ENCODE measurements at regions not wholly inside any gene's neighbourhood (a gene's known extent, or its start where the extent isn't known, plus 50 kb on each side); places are given as distances from the start of the nearest gene placed in this dataset.
"Not testable (repeated sequence)": the region's sequence is repeated elsewhere in the genome, so short reads cannot be mapped to it uniquely, and the experiment has no call there.

DNA sequence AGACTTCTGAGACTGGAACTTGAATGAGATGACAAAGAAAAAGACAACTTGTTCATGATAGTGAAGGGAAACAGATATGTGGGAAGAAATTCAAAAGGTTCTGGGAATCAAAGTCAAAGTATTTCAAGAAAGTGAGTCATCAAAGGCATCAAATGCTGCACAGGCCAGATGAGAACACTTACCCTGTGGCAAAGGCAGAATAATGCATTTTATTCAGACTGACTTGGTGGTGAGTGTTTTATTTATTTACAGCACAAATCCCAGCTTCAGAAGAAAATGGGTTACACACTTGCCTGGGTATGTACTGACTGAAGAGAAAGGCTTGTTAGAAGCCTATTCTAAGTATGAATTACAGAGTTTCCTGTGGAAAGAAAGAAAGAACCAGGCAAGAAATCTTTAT lies 78.2 kb upstream of the ALG10B start:
- TF ChIP-seq, protein P1, sequence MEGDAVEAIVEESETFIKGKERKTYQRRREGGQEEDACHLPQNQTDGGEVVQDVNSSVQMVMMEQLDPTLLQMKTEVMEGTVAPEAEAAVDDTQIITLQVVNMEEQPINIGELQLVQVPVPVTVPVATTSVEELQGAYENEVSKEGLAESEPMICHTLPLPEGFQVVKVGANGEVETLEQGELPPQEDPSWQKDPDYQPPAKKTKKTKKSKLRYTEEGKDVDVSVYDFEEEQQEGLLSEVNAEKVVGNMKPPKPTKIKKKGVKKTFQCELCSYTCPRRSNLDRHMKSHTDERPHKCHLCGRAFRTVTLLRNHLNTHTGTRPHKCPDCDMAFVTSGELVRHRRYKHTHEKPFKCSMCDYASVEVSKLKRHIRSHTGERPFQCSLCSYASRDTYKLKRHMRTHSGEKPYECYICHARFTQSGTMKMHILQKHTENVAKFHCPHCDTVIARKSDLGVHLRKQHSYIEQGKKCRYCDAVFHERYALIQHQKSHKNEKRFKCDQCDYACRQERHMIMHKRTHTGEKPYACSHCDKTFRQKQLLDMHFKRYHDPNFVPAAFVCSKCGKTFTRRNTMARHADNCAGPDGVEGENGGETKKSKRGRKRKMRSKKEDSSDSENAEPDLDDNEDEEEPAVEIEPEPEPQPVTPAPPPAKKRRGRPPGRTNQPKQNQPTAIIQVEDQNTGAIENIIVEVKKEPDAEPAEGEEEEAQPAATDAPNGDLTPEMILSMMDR (IDR thresholded peaks at IDR 0.05; ENCODE audit: extremely low read depth in 1 of 2, insufficient read depth in 1 of 2, low read depth in 1 of 2, low read length in 2 of 2): not testable (repeated sequence)
- not testable (repeated sequence) for TF ChIP-seq JUN (IDR thresholded peaks at IDR 0.05; ENCODE audit: borderline replicate concordance, insufficient read depth, insufficient read length, low read depth); POLR2AphosphoS5 (IDR thresholded peaks at IDR 0.05; ENCODE audit: insufficient read depth, low read depth, low read length); POLR2A (IDR thresholded peaks at IDR 0.05; ENCODE audit: low read depth, low read length); EZH2 (IDR thresholded peaks at IDR 0.05; ENCODE audit: borderline replicate concordance, low read depth, low read length, severe bottlenecking)
- TF ChIP-seq, protein P2, sequence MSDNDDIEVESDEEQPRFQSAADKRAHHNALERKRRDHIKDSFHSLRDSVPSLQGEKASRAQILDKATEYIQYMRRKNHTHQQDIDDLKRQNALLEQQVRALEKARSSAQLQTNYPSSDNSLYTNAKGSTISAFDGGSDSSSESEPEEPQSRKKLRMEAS (IDR thresholded peaks at IDR 0.05; ENCODE audit: insufficient read depth, insufficient read length): not testable (repeated sequence)
